B cell (primary cell): ENCODE measurements at regions not wholly inside any gene's neighbourhood (a gene's known extent, or its start where the extent isn't known, plus 50 kb on each side); places are given as distances from the start of the nearest gene placed in this dataset.

Experiments used
- ATAC-seq: fragments of 200-7000 bp; cut with Tn5 transposase; one replicate; pipeline ENCODE4 v1.10.0; 2021; ENCODE audit warnings: low read depth, mild to moderate bottlenecking, moderate number of reproducible peaks, moderate library complexity
- CTCF ChIA-PET: fragments of 350-600 bp; sonication (Branson Sonifier 250); formaldehyde crosslinking; loops from one replicate; lab custom pipeline; 2021; ENCODE audit warnings: antibody characterized with exemption, inconsistent platforms; lab: Charles Lee
- POLR2A ChIA-PET: fragments of 350-600 bp; sonication (Branson Sonifier 250); formaldehyde crosslinking; loops from one replicate; lab custom pipeline; 2021; ENCODE audit warnings: antibody characterized with exemption; lab: Charles Lee
- DNase-seq: peaks from one replicate; pipeline ENCODE4 v3.0.0; 2013
- H2AFZ ChIP-seq: 2 replicates; pipeline ENCODE4 v1.6.1; 2012; ENCODE audit warnings: mild to moderate bottlenecking, low read depth, low read length; ENCODE audit not compliant: insufficient read depth, poor library complexity, severe bottlenecking
- H3K27ac ChIP-seq, 2 donors: 1 replicate in 1 of 2; 2 replicates in 1 of 2; pipeline ENCODE4 v1.5.1; 2012 to 2013; ENCODE audit warnings: low read length in 2 of 2, mild to moderate bottlenecking in 2 of 2, moderate library complexity in 1 of 2
- H3K27me3 ChIP-seq, 4 experiments: fragments of 200-600 bp in 1 of 4; sonication (generic) in 1 of 4; replicated peaks in 1 of 4; 1 replicate in 2 of 4; 2 replicates in 2 of 4; pipeline versions ENCODE4 v1.6.1 to v1.7.0; 2013 to 2016; ENCODE audit warnings: low read length in 3 of 4, mild to moderate bottlenecking in 2 of 4, mixed read lengths in 1 of 4, moderate library complexity in 1 of 4; ENCODE audit not compliant: insufficient read depth in 4 of 4, control insufficient read depth in 3 of 4; ENCODE audit errors: control extremely low read depth in 1 of 4
- H3K36me3 ChIP-seq, 2 experiments: replicated peaks in 1 of 2; 1 replicate in 1 of 2; 2 replicates in 1 of 2; pipeline versions ENCODE4 v1.6.1 to v1.7.1; 2013; ENCODE audit warnings: low read length in 1 of 2; ENCODE audit not compliant: insufficient read depth in 2 of 2, control insufficient read depth in 1 of 2; ENCODE audit errors: control extremely low read depth in 1 of 2, extremely low read depth in 1 of 2
- H3K4me1 ChIP-seq, 2 donors: fragments of 200-600 bp in 1 of 2; sonication (generic) in 1 of 2; 1 replicate in 1 of 2; 2 replicates in 1 of 2; pipeline versions ENCODE4 v1.5.1 to v1.6.1; 2013 to 2017; ENCODE audit warnings: low read length in 2 of 2; ENCODE audit not compliant: control insufficient read depth in 2 of 2, insufficient read depth in 2 of 2
- H3K4me2 ChIP-seq: replicated peaks from 2 replicates; pipeline ENCODE3; 2012; ENCODE audit warnings: mild to moderate bottlenecking, low read depth, low read length; ENCODE audit not compliant: poor library complexity, severe bottlenecking
- H3K4me3 ChIP-seq, 5 experiments: fragments of 200-600 bp in 1 of 5; sonication (generic) in 1 of 5; 1 replicate in 3 of 5; 2 replicates in 2 of 5; pipeline versions ENCODE4 v1.5.1 to v1.7.0; 2011 to 2016; ENCODE audit warnings: low read length in 4 of 5, mild to moderate bottlenecking in 4 of 5, low read depth in 2 of 5, control low read depth in 1 of 5, moderate library complexity in 1 of 5; ENCODE audit not compliant: insufficient read depth in 1 of 5; ENCODE audit errors: control extremely low read depth in 1 of 5, extremely low read depth in 1 of 5
- H3K79me2 ChIP-seq: fragments of 200-600 bp; sonication (generic); one replicate; pipeline ENCODE4 v1.6.0; 2016; ENCODE audit warnings: low read length; ENCODE audit not compliant: control insufficient read depth, insufficient read depth
- H3K9ac ChIP-seq: fragments of 200-600 bp; sonication (generic); 2 replicates; pipeline ENCODE4 v1.6.1; 2017; ENCODE audit warnings: mild to moderate bottlenecking, low read length, moderate library complexity
- H3K9me3 ChIP-seq, 3 donors: one replicate each; pipeline versions ENCODE4 v1.6.1 to v1.7.1; 2013; ENCODE audit warnings: low read length in 2 of 3; ENCODE audit not compliant: control insufficient read depth in 2 of 3, insufficient read depth in 1 of 3; ENCODE audit errors: control extremely low read depth in 1 of 3
- H4K20me1 ChIP-seq: 2 replicates; pipeline ENCODE4 v1.6.0; 2012; ENCODE audit warnings: mild to moderate bottlenecking, low read length; ENCODE audit not compliant: insufficient read depth, control insufficient read depth, poor library complexity, severe bottlenecking
- H3K27ac Mint-ChIP-seq: one replicate; pipeline ENCODE4 v1.8.0; 2021; ENCODE audit warnings: mixed read lengths
- H3K27me3 Mint-ChIP-seq: one replicate; pipeline ENCODE4 v1.8.0; 2021; ENCODE audit warnings: mixed read lengths
- H3K4me1 Mint-ChIP-seq: one replicate; pipeline ENCODE4 v1.8.0; 2021; ENCODE audit warnings: mixed read lengths
- H3K4me3 Mint-ChIP-seq: one replicate; pipeline ENCODE4 v1.8.0; 2021; ENCODE audit warnings: mixed read lengths
- H3K9me3 Mint-ChIP-seq: one replicate; pipeline ENCODE4 v1.8.0; 2022; ENCODE audit warnings: mixed read lengths; ENCODE audit not compliant: insufficient read depth
- CTCF ChIP-seq: fragments of 200-600 bp; IDR thresholded peaks from one replicate; pipeline ENCODE4 v1.8.0; 2022; ENCODE audit warnings: antibody characterized with exemption, mild to moderate bottlenecking
- EZH2 ChIP-seq: IDR thresholded peaks from 2 replicates; pipeline ENCODE4 v1.6.1; 2012; ENCODE audit warnings: borderline replicate concordance, low read depth, mild to moderate bottlenecking, moderate library complexity, low read length; ENCODE audit not compliant: insufficient read depth, poor library complexity, severe bottlenecking
- WGBS: methylation state at CpG from one replicate; pipeline ENCODE4 v1.1.5; 2013; ENCODE audit warnings: missing lambda C conversion rate; ENCODE audit not compliant: insufficient coverage; 5-methylcytosine and 5-hydroxymethylcytosine counted together
- intact Hi-C: fragments of 100-400 bp; cut with micrococcal nuclease; formaldehyde crosslinking; loops from one replicate; pipeline ENCODE4 v1.10.0; 2022

GRCh38 chr9:71515107-71515506 lies 253.2 kb downstream of the CEMIP2 start:
- Histone ChIP-seq H3K27me3 (peaks cover 0 to 4% (median 0%) of the 10 kb centered on the region in 4 experiments), H4K20me1 (no peaks in the 10 kb centered on the region), H3K79me2 (no peaks in the 10 kb centered on the region), H3K4me3 (no peak overlapping the region), H3K4me2 (no peak overlapping the region), H3K9ac (no peak overlapping the region), H3K9me3 (peaks cover 0 to 5% (median 0%) of the 10 kb centered on the region in 3 donors), H3K27ac (no peak overlapping the region), H3K36me3 (no peaks in the 10 kb centered on the region), H3K4me1 (no peaks in the 10 kb centered on the region), H2AFZ (no peak overlapping the region)
- DNase-seq (no peak), ATAC-seq (no peak)
- Mint-ChIP-seq H3K9me3 (no peaks in the 10 kb centered on the region), H3K4me1 (no peaks in the 10 kb centered on the region), H3K4me3 (no peak overlapping the region), H3K27ac (no peak overlapping the region), H3K27me3 (peaks cover 24% of the 10 kb centered on the region)
- TF ChIP-seq CTCF (no peak), EZH2 (no peak)
- WGBS, result 93% methylated on average over 4 of the region's 4 CpGs
- intact Hi-C loops, result no loop called here
- POLR2A ChIA-PET, result no interaction called here
- CTCF ChIA-PET, result no interaction called here

- H3K36me3 ChIP-seq, result no peaks in the 10 kb centered on the region
- peaks cover 20% of the 10 kb centered on the region for H3K27me3 Mint-ChIP-seq
- TF ChIP-seq CTCF, result no peak
- no peak for TF ChIP-seq EZH2
- H3K27ac Mint-ChIP-seq, result no peak overlapping the region
- H3K9me3 ChIP-seq, result peaks cover 0 to 5% (median 0%) of the 10 kb centered on the region in 3 donors
- WGBS, result 83% methylated on average over 1 of the region's 2 CpGs
- no peak for ATAC-seq
- no peak overlapping the region for H3K27ac ChIP-seq
- H3K4me3 ChIP-seq, result no peak overlapping the region
- no peaks in the 10 kb centered on the region for H4K20me1 ChIP-seq
- H2AFZ ChIP-seq, result no peak overlapping the region
- no peak overlapping the region for H3K4me3 Mint-ChIP-seq
- DNase-seq, result no peak
- H3K4me1 ChIP-seq, result no peaks in the 10 kb centered on the region
- no peaks in the 10 kb centered on the region for H3K4me1 Mint-ChIP-seq
- no peak overlapping the region for H3K4me2 ChIP-seq
- ChIA-PET CTCF (no interaction called here), POLR2A (no interaction called here)
- H3K9ac ChIP-seq, result no peak overlapping the region
- intact Hi-C loops, result no loop called here
- peaks cover 0 to 4% (median 0%) of the 10 kb centered on the region in 4 experiments for H3K27me3 ChIP-seq
- H3K9me3 Mint-ChIP-seq, result no peaks in the 10 kb centered on the region
- no peaks in the 10 kb centered on the region for H3K79me2 ChIP-seq
Observed at GRCh38 chr9:71514344-71514975, 253.9 kb downstream of the CEMIP2 start.
